ENCODE measurements at regions not wholly inside any gene's neighbourhood (a gene's known extent, or its start where the extent isn't known, plus 50 kb on each side); places are given as distances from the start of the nearest gene placed in this dataset.

GRCh38 chr2:150631236-150631821 lies 143.9 kb upstream of the RND3 start:
- Histone ChIP-seq H3K27ac (ENCODE audit: low read depth in 1 of 2, low read length in 2 of 2) (peak overlapping the region; percentile 68 to 84), H3K36me3 (ENCODE audit: control insufficient read depth in 4 of 4, insufficient read depth in 3 of 4, low read depth in 1 of 4, low read length in 3 of 4) (no peaks in the 10 kb centered on the region), H3K27me3 (ENCODE audit: control insufficient read depth in 4 of 4, insufficient read depth in 4 of 4, low read length in 3 of 4) (no peaks in the 10 kb centered on the region), H3K9ac (ENCODE audit: low read depth in 1 of 2, low read length in 2 of 2) (no peak overlapping the region), H3K9me3 (ENCODE audit: control insufficient read depth in 4 of 4, low read length in 3 of 4) (no peaks in the 10 kb centered on the region), H3K4me3 (ENCODE audit: low read depth in 1 of 3, low read length in 3 of 3) (no peak overlapping the region), H3K4me1 (ENCODE audit: control insufficient read depth in 4 of 4, insufficient read depth in 4 of 4, low read length in 3 of 4) (peaks cover 0 to 10% (median 4%) of the 10 kb centered on the region in 4 donors)
- TF ChIP-seq, protein P1, sequence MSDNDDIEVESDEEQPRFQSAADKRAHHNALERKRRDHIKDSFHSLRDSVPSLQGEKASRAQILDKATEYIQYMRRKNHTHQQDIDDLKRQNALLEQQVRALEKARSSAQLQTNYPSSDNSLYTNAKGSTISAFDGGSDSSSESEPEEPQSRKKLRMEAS (IDR thresholded peaks at IDR 0.05): no peak
- no peak for TF ChIP-seq FOXA2 (IDR thresholded peaks at IDR 0.05)
- no peak for TF ChIP-seq TAF1 (conservative IDR thresholded peaks at IDR 0.05)
- TF ChIP-seq CTCF (IDR thresholded peaks at IDR 0.05; ENCODE audit: low read depth, low read length, missing input control): no peak
- peak in 1 of 2 donors; percentile 21 for TF ChIP-seq RAD21 (IDR thresholded peaks at IDR 0.05)
- peak; percentile 56 for TF ChIP-seq HNF4G (IDR thresholded peaks at IDR 0.05)
- TF ChIP-seq, protein P2, sequence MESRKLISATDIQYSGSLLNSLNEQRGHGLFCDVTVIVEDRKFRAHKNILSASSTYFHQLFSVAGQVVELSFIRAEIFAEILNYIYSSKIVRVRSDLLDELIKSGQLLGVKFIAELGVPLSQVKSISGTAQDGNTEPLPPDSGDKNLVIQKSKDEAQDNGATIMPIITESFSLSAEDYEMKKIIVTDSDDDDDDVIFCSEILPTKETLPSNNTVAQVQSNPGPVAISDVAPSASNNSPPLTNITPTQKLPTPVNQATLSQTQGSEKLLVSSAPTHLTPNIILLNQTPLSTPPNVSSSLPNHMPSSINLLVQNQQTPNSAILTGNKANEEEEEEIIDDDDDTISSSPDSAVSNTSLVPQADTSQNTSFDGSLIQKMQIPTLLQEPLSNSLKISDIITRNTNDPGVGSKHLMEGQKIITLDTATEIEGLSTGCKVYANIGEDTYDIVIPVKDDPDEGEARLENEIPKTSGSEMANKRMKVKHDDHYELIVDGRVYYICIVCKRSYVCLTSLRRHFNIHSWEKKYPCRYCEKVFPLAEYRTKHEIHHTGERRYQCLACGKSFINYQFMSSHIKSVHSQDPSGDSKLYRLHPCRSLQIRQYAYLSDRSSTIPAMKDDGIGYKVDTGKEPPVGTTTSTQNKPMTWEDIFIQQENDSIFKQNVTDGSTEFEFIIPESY (IDR thresholded peaks at IDR 0.05): no peak
- TF ChIP-seq NR2F2 (IDR thresholded peaks at IDR 0.05): no peak
- TF ChIP-seq RXRA (IDR thresholded peaks at IDR 0.05): peak; percentile 34 to 54
- TF ChIP-seq HNF4A (conservative IDR thresholded peaks at IDR 0.05): peak in 1 of 2 donors; percentile 81
- no peak for TF ChIP-seq FOXA1 (IDR thresholded peaks at IDR 0.05)
- TF ChIP-seq SP1 (IDR thresholded peaks at IDR 0.05): no peak
- TF ChIP-seq, protein P3, sequence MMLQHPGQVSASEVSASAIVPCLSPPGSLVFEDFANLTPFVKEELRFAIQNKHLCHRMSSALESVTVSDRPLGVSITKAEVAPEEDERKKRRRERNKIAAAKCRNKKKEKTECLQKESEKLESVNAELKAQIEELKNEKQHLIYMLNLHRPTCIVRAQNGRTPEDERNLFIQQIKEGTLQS (IDR thresholded peaks at IDR 0.05): no peak
- no peak for TF ChIP-seq YY1 (IDR thresholded peaks at IDR 0.05)
- TF ChIP-seq GABPA (IDR thresholded peaks at IDR 0.05 in 1 of 2, conservative IDR thresholded peaks at IDR 0.05 in 1 of 2): peak in 1 of 2 donors; percentile 18
- peak; percentile 9 for TF ChIP-seq REST (IDR thresholded peaks at IDR 0.05)
- TF ChIP-seq JUND (IDR thresholded peaks at IDR 0.05): peak; percentile 7 to 28
- TF ChIP-seq EGR1 (IDR thresholded peaks at IDR 0.05; ENCODE audit: low read depth in 2 of 2): no peak
- DNase-seq (ENCODE audit: low spot score): no peak
- 36% methylated on average over 2 of the region's 2 CpGs for WGBS

Measured in liver (tissue), 8 donors.